ELF-1 (cell line): ENCODE measurements at regions not wholly inside any gene's neighbourhood (a gene's known extent, or its start where the extent isn't known, plus 50 kb on each side); places are given as distances from the start of the nearest gene placed in this dataset.

Source experiments
- DNase-seq: peaks from one replicate; pipeline ENCODE4 v3.0.0-alpha.2; 2016; ENCODE audit warnings: low read depth, low spot score

- no peak for DNase-seq
Measured at GRCh38 chr15:95644100-95644875, 686.2 kb upstream of the NR2F2 start.

- no peak for DNase-seq
Measured at GRCh38 chr15:95645791-95646338, 684.6 kb upstream of the NR2F2 start.

GRCh38 chr15:95646484-95647273, 683.8 kb upstream of the NR2F2 start:
- DNase-seq: no peak

- DNase-seq: no peak
Measured at GRCh38 chr15:95647531-95648277, 682.8 kb upstream of the NR2F2 start.

- DNase-seq: no peak
Measured at GRCh38 chr15:95653361-95653805, 677.1 kb upstream of the NR2F2 start.

- DNase-seq: no peak
Measured at GRCh38 chr15:95655089-95655607, 675.4 kb upstream of the NR2F2 start.

- DNase-seq: no peak
Measured at GRCh38 chr15:95656595-95656994, 673.9 kb upstream of the NR2F2 start.

GRCh38 chr15:95658799-95659198, 671.7 kb upstream of the NR2F2 start:
- no peak for DNase-seq

- DNase-seq: no peak
Measured at GRCh38 chr15:95659656-95660055, 670.8 kb upstream of the NR2F2 start.

- no peak for DNase-seq
Measured at GRCh38 chr15:95662638-95663037, 667.9 kb upstream of the NR2F2 start.

- DNase-seq: no peak
Measured at GRCh38 chr15:95663156-95664100, 667.1 kb upstream of the NR2F2 start.

- DNase-seq: no peak
Measured at GRCh38 chr15:95664450-95664849, 666.0 kb upstream of the NR2F2 start.

- DNase-seq: no peak
Measured at GRCh38 chr15:95669146-95669922, 661.2 kb upstream of the NR2F2 start.

GRCh38 chr15:95674031-95674430, 656.5 kb upstream of the NR2F2 start:
- DNase-seq: no peak

- no peak for DNase-seq
Measured at GRCh38 chr15:95676500-95676899, 654.0 kb upstream of the NR2F2 start.

GRCh38 chr15:95679847-95680582, 650.5 kb upstream of the NR2F2 start:
- DNase-seq: no peak

GRCh38 chr15:95680728-95681127, 649.8 kb upstream of the NR2F2 start:
- DNase-seq: no peak

GRCh38 chr15:95681836-95682544, 648.5 kb upstream of the NR2F2 start:
- no peak for DNase-seq
